Liver (tissue), 8 donors: ENCODE measurements at regions not wholly inside any gene's neighbourhood (a gene's known extent, or its start where the extent isn't known, plus 50 kb on each side); places are given as distances from the start of the nearest gene placed in this dataset.

Experiments used
- DNase-seq: peaks from one replicate; pipeline ENCODE4 v3.0.0-alpha.2; 2017; ENCODE audit warnings: low spot score
- H3K27ac ChIP-seq, 2 donors: one replicate each; pipeline ENCODE4 v1.7.0; 2013; ENCODE audit warnings: inconsistent platforms in 2 of 2, low read length in 2 of 2, control low read depth in 1 of 2, low read depth in 1 of 2, mild to moderate bottlenecking in 1 of 2
- H3K27me3 ChIP-seq, 4 donors: one replicate each; pipeline versions ENCODE4 v1.6.1 to v1.7.0; 2013; ENCODE audit warnings: low read length in 3 of 4, inconsistent platforms in 1 of 4, mild to moderate bottlenecking in 1 of 4, moderate library complexity in 1 of 4; ENCODE audit not compliant: control insufficient read depth in 4 of 4, insufficient read depth in 4 of 4
- H3K36me3 ChIP-seq, 4 donors: one replicate each; pipeline versions ENCODE4 v1.6.1 to v1.7.0; 2013; ENCODE audit warnings: low read length in 3 of 4, mild to moderate bottlenecking in 3 of 4, low read depth in 1 of 4, moderate library complexity in 1 of 4; ENCODE audit not compliant: control insufficient read depth in 4 of 4, insufficient read depth in 3 of 4
- H3K4me1 ChIP-seq, 4 donors: one replicate each; pipeline versions ENCODE4 v1.6.1 to v1.7.0; 2013; ENCODE audit warnings: low read length in 3 of 4, mild to moderate bottlenecking in 3 of 4, moderate library complexity in 1 of 4; ENCODE audit not compliant: control insufficient read depth in 4 of 4, insufficient read depth in 4 of 4
- H3K4me3 ChIP-seq, 3 donors: one replicate each; pipeline versions ENCODE4 v1.6.1 to v1.7.0; 2013; ENCODE audit warnings: low read length in 3 of 3, control low read depth in 1 of 3, low read depth in 1 of 3, mild to moderate bottlenecking in 1 of 3
- H3K9ac ChIP-seq, 2 donors: one replicate each; pipeline ENCODE4 v1.7.0; 2013; ENCODE audit warnings: low read length in 2 of 2, mild to moderate bottlenecking in 2 of 2, moderate library complexity in 2 of 2, control low read depth in 1 of 2, low read depth in 1 of 2
- H3K9me3 ChIP-seq, 4 donors: one replicate each; pipeline versions ENCODE4 v1.6.1 to v1.7.0; 2013; ENCODE audit warnings: low read length in 3 of 4; ENCODE audit not compliant: control insufficient read depth in 4 of 4
- CTCF ChIP-seq: fragments of 150-350 bp; IDR thresholded peaks from 2 replicates; pipeline ENCODE4 v1.5.1; 2017; ENCODE audit warnings: improper control_type of control experiment, low read depth, low read length; ENCODE audit not compliant: missing input control
- EGR1 ChIP-seq, 2 donors: IDR thresholded peaks; 2 replicates each; pipeline ENCODE4 v1.6.1; 2016 to 2018; ENCODE audit warnings: antibody characterized with exemption in 2 of 2, low read depth in 2 of 2
- FOXA1 ChIP-seq: IDR thresholded peaks from 2 replicates; pipeline ENCODE4 v1.6.1; 2016; ENCODE audit warnings: antibody characterized with exemption
- GABPA ChIP-seq, 2 donors: IDR thresholded peaks in 1 of 2; conservative IDR thresholded peaks in 1 of 2; 2 replicates each; pipeline ENCODE4 v1.6.1; 2016; ENCODE audit warnings: antibody characterized with exemption in 2 of 2, mild to moderate bottlenecking in 1 of 2, moderate library complexity in 1 of 2
- HNF4A ChIP-seq, 2 donors: conservative IDR thresholded peaks; 2 replicates each; pipeline ENCODE4 v1.6.1; 2016; ENCODE audit warnings: antibody characterized with exemption in 2 of 2, mild to moderate bottlenecking in 2 of 2
- HNF4G ChIP-seq: IDR thresholded peaks from 2 replicates; pipeline ENCODE4 v1.6.1; 2016; ENCODE audit warnings: antibody characterized with exemption
- NR2F2 ChIP-seq: IDR thresholded peaks from 2 replicates; pipeline ENCODE4 v1.6.1; 2016; ENCODE audit warnings: antibody characterized with exemption
- RAD21 ChIP-seq, 2 donors: IDR thresholded peaks; 2 replicates each; pipeline ENCODE4 v1.6.1; 2016; ENCODE audit warnings: antibody characterized with exemption in 2 of 2, mild to moderate bottlenecking in 2 of 2
- REST ChIP-seq: IDR thresholded peaks from 2 replicates; pipeline ENCODE4 v1.6.1; 2016; ENCODE audit warnings: antibody characterized with exemption, mild to moderate bottlenecking
- RXRA ChIP-seq, 2 donors: IDR thresholded peaks; 2 replicates each; pipeline ENCODE4 v1.6.1; 2017 to 2018; ENCODE audit warnings: antibody characterized with exemption in 2 of 2, mild to moderate bottlenecking in 1 of 2
- SP1 ChIP-seq: IDR thresholded peaks from 2 replicates; pipeline ENCODE4 v1.6.1; 2018; ENCODE audit warnings: antibody characterized with exemption, mild to moderate bottlenecking
- TAF1 ChIP-seq: conservative IDR thresholded peaks from 2 replicates; pipeline ENCODE4 v1.6.1; 2016; ENCODE audit warnings: antibody characterized with exemption, mild to moderate bottlenecking
- YY1 ChIP-seq: IDR thresholded peaks from 2 replicates; pipeline ENCODE4 v1.6.1; 2016; ENCODE audit warnings: antibody characterized with exemption, mild to moderate bottlenecking
- whole genome bisulfite sequencing: extraction: QIAGEN DNeasy Blood & Tissue Kit; methylation state at CpG from one replicate; pipeline ENCODE4 v1.1.7; 2013; 5-methylcytosine and 5-hydroxymethylcytosine counted together
- TF ChIP-seq, protein P1 (sequence below): IDR thresholded peaks from 2 replicates; pipeline ENCODE4 v1.6.1; 2016; ENCODE audit warnings: antibody characterized with exemption
- TF ChIP-seq, protein P2 (sequence below): IDR thresholded peaks from 2 replicates; pipeline ENCODE4 v1.6.1; 2016; ENCODE audit warnings: antibody characterized with exemption
- TF ChIP-seq, protein P3 (sequence below): IDR thresholded peaks from 2 replicates; pipeline ENCODE4 v1.6.1; 2016; ENCODE audit warnings: antibody characterized with exemption
- donor health status: healthy.
- donor health status: healthy.
- donor health status: healthy.
- donor health status: healthy.
- donor health status: healthy.

DNA sequence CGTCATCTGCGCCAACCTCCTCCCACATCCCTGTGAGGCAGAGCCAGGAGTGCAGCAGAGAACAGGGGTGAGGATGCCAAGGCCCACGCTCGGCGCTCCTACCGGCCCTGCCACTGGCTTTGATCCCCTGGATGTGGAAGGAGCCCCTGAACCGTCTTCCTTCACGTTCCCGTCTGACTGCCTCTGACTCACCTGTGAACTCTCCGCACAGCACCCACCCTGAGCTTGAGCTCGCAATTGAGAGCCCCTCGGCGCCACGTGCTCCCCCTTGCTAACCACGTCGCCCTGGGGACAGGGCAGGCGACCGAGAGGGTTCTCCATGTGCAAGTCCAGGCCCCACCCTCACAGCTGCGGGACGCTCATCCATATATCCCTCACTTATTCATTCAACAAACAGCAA lies 645.3 kb downstream of the BRD1 start (continued):
- TF ChIP-seq HNF4A (conservative IDR thresholded peaks at IDR 0.05) = no peak

- DNase-seq = no peak
- peak overlapping the region; percentile 58 to 70 for H3K27ac ChIP-seq
Observed at GRCh38 chr22:49181942-49182341, 645.7 kb downstream of the BRD1 start.

More at GRCh38 chr22:49181942-49182341, 645.7 kb downstream of the BRD1 start:
- TF ChIP-seq, protein P1, sequence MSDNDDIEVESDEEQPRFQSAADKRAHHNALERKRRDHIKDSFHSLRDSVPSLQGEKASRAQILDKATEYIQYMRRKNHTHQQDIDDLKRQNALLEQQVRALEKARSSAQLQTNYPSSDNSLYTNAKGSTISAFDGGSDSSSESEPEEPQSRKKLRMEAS = no peak
- TF ChIP-seq HNF4A (conservative IDR thresholded peaks at IDR 0.05) = peak; percentile 49 to 67
- TF ChIP-seq CTCF = peak; percentile 6
- no peak for TF ChIP-seq GABPA (IDR thresholded peaks at IDR 0.05 in 1 of 2, conservative IDR thresholded peaks at IDR 0.05 in 1 of 2)
- TF ChIP-seq HNF4G = no peak
- TF ChIP-seq, protein P2, sequence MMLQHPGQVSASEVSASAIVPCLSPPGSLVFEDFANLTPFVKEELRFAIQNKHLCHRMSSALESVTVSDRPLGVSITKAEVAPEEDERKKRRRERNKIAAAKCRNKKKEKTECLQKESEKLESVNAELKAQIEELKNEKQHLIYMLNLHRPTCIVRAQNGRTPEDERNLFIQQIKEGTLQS = no peak
- no peak for TF ChIP-seq TAF1
- no peak for TF ChIP-seq YY1
- TF ChIP-seq REST = peak; percentile 54
- peak; percentile 13 for TF ChIP-seq FOXA1
- TF ChIP-seq RAD21 (IDR thresholded peaks at IDR 0.05) = peak; percentile 61 to 70
- no peak for TF ChIP-seq EGR1 (IDR thresholded peaks at IDR 0.05; ENCODE audit: low read depth in 2 of 2)
- TF ChIP-seq RXRA (IDR thresholded peaks at IDR 0.05) = peak; percentile 94 to 97
- no peak for TF ChIP-seq NR2F2
- peak; percentile 20 for TF ChIP-seq SP1
- TF ChIP-seq, protein P3, sequence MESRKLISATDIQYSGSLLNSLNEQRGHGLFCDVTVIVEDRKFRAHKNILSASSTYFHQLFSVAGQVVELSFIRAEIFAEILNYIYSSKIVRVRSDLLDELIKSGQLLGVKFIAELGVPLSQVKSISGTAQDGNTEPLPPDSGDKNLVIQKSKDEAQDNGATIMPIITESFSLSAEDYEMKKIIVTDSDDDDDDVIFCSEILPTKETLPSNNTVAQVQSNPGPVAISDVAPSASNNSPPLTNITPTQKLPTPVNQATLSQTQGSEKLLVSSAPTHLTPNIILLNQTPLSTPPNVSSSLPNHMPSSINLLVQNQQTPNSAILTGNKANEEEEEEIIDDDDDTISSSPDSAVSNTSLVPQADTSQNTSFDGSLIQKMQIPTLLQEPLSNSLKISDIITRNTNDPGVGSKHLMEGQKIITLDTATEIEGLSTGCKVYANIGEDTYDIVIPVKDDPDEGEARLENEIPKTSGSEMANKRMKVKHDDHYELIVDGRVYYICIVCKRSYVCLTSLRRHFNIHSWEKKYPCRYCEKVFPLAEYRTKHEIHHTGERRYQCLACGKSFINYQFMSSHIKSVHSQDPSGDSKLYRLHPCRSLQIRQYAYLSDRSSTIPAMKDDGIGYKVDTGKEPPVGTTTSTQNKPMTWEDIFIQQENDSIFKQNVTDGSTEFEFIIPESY = no peak
- 31% methylated on average over 15 of the region's 15 CpGs for WGBS
- no peaks in the 10 kb centered on the region for H3K36me3 ChIP-seq
- no peaks in the 10 kb centered on the region for H3K9me3 ChIP-seq
- no peak overlapping the region for H3K4me3 ChIP-seq
- H3K27me3 ChIP-seq = no peaks in the 10 kb centered on the region
- H3K9ac ChIP-seq = no peak overlapping the region
- H3K4me1 ChIP-seq = peaks cover 14 to 38% (median 27%) of the 10 kb centered on the region in 4 donors
